GM12864 (cell line): ENCODE measurements at regions not wholly inside any gene's neighbourhood (a gene's known extent, or its start where the extent isn't known, plus 50 kb on each side); places are given as distances from the start of the nearest gene placed in this dataset.
A peak's percentile ranks its signal among the peaks of the same experiment; 100 is the strongest.

Experiments
- DNase-seq: peaks from one replicate; pipeline ENCODE4 v3.0.0-alpha.2; 2011; ENCODE audit warnings: low read depth
- H3K4me3 ChIP-seq: 2 replicates; pipeline ENCODE4 v1.5.1; 2011; ENCODE audit warnings: mild to moderate bottlenecking, low read depth, low read length, control low read depth
- TF ChIP-seq, protein P1 (sequence below): IDR thresholded peaks from 2 replicates; pipeline ENCODE4 v1.5.1; 2011; ENCODE audit warnings: low read depth, mild to moderate bottlenecking, moderate library complexity, low read length, control low read depth, inconsistent platforms; ENCODE audit errors: missing control alignments

DNA sequence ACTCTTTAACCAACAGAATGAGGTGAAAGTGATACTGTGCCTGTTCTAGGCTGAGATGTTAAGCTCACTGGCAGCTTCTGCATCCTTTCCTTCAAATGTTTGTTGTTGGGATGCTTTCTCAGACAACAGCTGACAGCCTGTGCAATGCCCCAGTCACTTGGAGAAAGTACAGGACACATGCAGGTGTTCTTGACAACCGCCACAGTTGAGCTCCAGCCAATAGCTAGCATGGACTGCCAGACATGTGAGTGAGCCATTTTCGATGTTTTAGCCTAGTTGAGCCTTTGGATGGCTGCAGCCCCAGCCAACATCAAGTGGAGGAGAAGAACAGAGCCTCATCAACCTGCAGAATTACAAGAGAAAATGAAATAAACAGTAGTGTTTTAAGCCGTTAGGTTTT lies 94.1 kb upstream of the PPP3CA start:
- TF ChIP-seq, protein P1, sequence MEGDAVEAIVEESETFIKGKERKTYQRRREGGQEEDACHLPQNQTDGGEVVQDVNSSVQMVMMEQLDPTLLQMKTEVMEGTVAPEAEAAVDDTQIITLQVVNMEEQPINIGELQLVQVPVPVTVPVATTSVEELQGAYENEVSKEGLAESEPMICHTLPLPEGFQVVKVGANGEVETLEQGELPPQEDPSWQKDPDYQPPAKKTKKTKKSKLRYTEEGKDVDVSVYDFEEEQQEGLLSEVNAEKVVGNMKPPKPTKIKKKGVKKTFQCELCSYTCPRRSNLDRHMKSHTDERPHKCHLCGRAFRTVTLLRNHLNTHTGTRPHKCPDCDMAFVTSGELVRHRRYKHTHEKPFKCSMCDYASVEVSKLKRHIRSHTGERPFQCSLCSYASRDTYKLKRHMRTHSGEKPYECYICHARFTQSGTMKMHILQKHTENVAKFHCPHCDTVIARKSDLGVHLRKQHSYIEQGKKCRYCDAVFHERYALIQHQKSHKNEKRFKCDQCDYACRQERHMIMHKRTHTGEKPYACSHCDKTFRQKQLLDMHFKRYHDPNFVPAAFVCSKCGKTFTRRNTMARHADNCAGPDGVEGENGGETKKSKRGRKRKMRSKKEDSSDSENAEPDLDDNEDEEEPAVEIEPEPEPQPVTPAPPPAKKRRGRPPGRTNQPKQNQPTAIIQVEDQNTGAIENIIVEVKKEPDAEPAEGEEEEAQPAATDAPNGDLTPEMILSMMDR, result no peak
- DNase-seq, result no peak
- no peak overlapping the region for H3K4me3 ChIP-seq

DNA sequence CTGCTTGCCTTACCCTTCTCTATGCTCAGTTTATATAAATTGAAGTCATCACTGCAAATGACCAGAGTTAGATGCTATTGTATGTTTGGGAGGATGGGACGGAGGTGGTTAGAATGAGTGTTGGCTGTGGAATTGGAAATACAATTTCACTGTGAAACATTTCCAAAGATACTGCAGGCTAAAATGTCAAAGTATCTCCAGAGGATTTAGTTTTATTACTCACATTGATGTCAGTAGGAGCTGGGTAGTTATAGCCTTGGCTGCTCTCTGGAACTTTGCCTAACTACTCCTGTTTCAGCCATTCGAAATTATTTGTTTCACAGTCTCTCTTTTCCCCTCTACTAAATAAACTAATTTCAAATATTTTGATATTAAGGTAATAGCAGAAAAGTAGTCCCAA lies 92.6 kb upstream of the PPP3CA start:
- DNase-seq, result no peak
- TF ChIP-seq, protein P1, result no peak
- H3K4me3 ChIP-seq, result no peak overlapping the region

DNA sequence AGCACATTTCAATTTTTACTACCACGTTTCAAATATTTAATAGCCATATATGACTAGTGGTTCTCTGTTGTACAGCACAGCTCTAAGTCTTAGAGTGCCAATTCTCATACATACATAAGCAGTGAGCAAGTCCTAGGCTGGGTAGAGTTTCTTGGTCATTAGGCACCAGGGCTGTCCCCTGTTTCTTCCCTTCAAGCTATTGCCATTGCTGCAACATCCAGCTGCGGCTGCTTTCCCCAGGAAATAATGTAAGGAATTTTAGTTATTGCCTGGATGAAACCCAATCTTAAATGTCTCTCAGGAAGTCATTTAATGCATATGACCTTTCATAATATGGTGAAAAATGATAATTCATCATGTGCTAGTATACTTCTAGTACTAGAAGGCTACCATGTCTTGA lies 74.1 kb upstream of the PPP3CA start:
- TF ChIP-seq, protein P1, result no peak
- H3K4me3 ChIP-seq, result no peak overlapping the region
- DNase-seq, result no peak

DNA sequence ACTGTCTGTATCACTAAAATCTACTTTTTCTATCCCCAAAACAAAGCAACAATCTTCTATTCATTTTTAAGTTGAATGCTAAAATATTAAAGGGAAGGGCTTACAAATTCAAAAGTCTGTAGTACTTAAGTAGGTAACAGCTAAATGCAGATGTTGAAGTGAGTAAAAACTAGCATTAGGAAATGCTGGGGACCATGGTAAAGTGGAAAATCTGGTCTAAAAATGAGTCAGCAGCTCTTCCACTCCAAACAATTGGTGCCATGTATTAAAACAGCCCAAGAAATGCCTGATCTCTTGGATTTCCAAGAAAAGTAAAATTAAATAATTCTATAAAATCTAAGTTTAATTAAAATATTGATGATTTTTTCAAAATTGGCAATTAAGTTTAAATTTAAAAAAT lies 73.3 kb upstream of the PPP3CA start:
- no peak overlapping the region for H3K4me3 ChIP-seq
- no peak for DNase-seq
- TF ChIP-seq, protein P1, result no peak

DNA sequence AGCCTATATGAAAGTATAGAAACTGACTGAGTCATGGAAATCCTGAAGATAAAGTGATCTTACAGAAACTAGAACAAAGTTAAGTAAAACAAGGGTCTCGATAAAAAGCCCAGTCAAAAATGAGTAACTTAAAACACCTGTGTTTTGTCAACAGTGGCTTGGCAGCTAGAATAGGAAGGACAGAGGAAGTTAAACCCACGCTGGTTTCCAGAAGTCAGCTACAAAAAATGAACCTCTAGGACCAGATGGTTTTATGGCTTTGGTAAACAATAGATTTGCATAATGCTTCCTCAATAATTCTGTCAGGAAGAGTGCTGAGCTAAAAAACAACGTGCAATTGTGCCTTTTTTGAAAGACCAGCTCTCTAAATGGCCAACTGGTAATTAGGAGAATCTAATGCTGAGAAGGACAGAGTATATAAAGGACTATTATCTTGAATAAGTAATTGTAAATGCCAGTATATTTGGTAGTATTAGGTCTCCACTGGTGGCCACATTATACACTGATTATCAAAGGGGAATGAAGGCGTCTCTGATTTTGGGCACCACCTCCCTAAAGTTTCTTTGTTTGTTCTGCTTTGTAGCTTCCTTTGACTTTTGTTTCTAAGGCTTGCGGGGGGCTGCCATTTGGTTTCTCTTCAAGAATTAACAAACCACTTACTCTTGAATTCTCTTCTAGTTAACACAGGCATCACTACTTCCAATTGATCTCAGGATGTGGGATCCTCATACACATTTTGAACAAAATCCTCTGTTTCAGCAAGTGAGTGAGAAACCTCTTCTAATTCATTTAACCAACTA lies 72.2 kb upstream of the PPP3CA start:
- DNase-seq, result peak; percentile 72
- TF ChIP-seq, protein P1, result no peak

DNA sequence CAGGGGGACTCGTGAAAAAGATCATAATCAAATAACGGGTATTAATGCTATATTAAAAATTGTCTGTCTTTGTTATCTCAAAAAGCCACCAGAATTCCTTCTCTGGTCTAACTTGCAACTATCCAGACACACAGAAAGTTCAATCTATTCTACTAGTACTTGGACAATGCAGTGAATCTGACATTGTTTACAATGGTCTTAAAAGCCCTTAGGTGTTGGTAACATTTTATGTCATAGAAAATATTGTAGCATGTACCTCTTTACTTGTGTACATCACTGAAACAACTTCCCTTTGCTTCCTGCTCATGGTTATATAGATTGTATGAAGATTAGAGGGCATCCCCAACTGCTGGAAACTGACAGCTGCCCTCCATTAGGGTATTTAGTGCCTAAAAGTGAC lies 71.1 kb upstream of the PPP3CA start:
- no peak overlapping the region for H3K4me3 ChIP-seq
- DNase-seq, result no peak
- TF ChIP-seq, protein P1, result no peak

More for the DNA sequence above, 72.2 kb upstream of the PPP3CA start:
- H3K4me3 ChIP-seq, result no peak overlapping the region

DNA sequence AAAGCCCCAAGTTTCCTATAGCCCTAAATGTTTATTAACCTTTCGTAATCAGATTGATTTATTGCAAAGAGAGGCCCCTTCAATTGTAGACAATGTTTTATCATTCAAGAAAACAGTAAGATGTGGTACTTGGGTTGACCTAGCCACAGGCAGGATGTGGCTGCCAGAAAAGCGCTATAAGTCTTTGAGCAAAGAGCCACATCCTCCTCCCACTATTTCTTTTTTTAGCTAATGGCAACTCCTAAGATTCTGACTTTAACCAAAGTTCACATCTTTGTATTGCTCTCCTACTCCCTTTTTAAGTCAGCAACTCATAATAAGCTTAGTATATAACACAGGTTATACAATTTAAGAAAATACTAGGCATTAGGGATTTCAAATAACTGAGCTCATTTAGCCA lies 70.7 kb upstream of the PPP3CA start:
- H3K4me3 ChIP-seq, result no peak overlapping the region
- TF ChIP-seq, protein P1, result no peak
- DNase-seq, result peak; percentile 49
